Thyroid gland (tissue), 4 donors: ENCODE measurements at regions not wholly inside any gene's neighbourhood (a gene's known extent, or its start where the extent isn't known, plus 50 kb on each side); places are given as distances from the start of the nearest gene placed in this dataset.

Source experiments
- POLR2A ChIP-seq, 2 donors: fragments of 450-650 bp; IDR thresholded peaks; one replicate each; pipeline ENCODE4 v1.6.1; 2017; ENCODE audit warnings: antibody characterized with exemption in 2 of 2, mild to moderate bottlenecking in 2 of 2, moderate library complexity in 1 of 2
- TF ChIP-seq, protein P1 (sequence below), 6 experiments: fragments of 200-600 bp in 3 of 6; fragments of 450-650 bp in 3 of 6; sonication (generic) in 3 of 6; IDR thresholded peaks; one replicate each; pipeline ENCODE4 v1.5.1; 2016 to 2019; ENCODE audit warnings: antibody characterized with exemption in 6 of 6, mild to moderate bottlenecking in 2 of 6, inconsistent platforms in 1 of 6, moderate library complexity in 1 of 6

DNA sequence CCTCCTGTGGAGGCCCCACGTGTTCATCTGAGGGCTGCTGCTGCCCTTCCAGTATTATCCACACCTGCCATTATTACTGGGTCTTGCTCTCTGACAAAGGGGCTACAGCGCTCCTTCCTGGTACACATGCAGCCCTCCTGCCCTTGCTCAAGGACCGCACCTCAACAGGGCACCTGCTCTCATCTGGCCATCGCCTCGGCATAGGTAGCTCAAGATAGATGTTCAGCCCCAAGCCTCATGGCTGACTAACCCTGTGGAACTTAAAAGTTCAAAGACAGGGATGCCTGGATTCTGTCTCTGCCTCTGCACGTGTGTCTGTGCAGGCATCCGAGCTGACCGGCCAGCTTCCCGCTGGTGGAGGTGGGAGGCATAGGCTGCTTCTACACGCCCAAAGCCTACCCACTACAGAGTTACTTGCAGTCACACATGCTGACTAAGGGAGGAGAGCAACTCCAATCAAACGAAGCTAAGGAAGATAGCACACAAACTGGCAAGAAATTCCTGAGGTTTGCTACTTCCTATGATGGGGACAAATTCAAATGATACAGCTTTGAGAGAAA is 152.5 kb upstream of the ATP10A start:
- TF ChIP-seq, protein P1, sequence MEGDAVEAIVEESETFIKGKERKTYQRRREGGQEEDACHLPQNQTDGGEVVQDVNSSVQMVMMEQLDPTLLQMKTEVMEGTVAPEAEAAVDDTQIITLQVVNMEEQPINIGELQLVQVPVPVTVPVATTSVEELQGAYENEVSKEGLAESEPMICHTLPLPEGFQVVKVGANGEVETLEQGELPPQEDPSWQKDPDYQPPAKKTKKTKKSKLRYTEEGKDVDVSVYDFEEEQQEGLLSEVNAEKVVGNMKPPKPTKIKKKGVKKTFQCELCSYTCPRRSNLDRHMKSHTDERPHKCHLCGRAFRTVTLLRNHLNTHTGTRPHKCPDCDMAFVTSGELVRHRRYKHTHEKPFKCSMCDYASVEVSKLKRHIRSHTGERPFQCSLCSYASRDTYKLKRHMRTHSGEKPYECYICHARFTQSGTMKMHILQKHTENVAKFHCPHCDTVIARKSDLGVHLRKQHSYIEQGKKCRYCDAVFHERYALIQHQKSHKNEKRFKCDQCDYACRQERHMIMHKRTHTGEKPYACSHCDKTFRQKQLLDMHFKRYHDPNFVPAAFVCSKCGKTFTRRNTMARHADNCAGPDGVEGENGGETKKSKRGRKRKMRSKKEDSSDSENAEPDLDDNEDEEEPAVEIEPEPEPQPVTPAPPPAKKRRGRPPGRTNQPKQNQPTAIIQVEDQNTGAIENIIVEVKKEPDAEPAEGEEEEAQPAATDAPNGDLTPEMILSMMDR (IDR thresholded peaks at IDR 0.05): no peak
- TF ChIP-seq POLR2A (IDR thresholded peaks at IDR 0.05): no peak
